Erythroblast (primary cell): ENCODE measurements at regions not wholly inside any gene's neighbourhood (a gene's known extent, or its start where the extent isn't known, plus 50 kb on each side); places are given as distances from the start of the nearest gene placed in this dataset.

Experiments used
- DNase-seq, 2 experiments: peaks; one replicate each; lab custom pipeline; 2025; lab: John Stamatoyannopoulos, UW
- GATA1 ChIP-seq: IDR thresholded peaks from 2 replicates; pipeline ENCODE4 v1.6.1; 2011; ENCODE audit warnings: low read depth, mild to moderate bottlenecking, control low read depth, low read length, moderate library complexity
- POLR2A ChIP-seq: IDR thresholded peaks from 2 replicates; pipeline ENCODE4 v1.6.1; 2011; ENCODE audit warnings: mild to moderate bottlenecking, low read length

GRCh38 chr2:146681991-146682390 lies 1162.8 kb upstream of the ACVR2A start:
- DNase-seq: no peak
- TF ChIP-seq POLR2A (no peak), GATA1 (no peak)

- DNase-seq: no peak
Measured at GRCh38 chr2:146678516-146678915, 1166.3 kb upstream of the ACVR2A start.

GRCh38 chr2:146677280-146677679 lies 1167.5 kb upstream of the ACVR2A start:
- DNase-seq: no peak
- no peak for TF ChIP-seq POLR2A
- TF ChIP-seq GATA1: no peak

More at GRCh38 chr2:146678516-146678915, 1166.3 kb upstream of the ACVR2A start:
- TF ChIP-seq POLR2A (no peak), GATA1 (no peak)

GRCh38 chr2:146669735-146670134 lies 1175.1 kb upstream of the ACVR2A start:
- DNase-seq: no peak
- no peak for TF ChIP-seq GATA1
- TF ChIP-seq POLR2A: no peak

GRCh38 chr2:146666340-146666739 lies 1178.5 kb upstream of the ACVR2A start:
- TF ChIP-seq POLR2A (no peak), GATA1 (no peak)
- no peak for DNase-seq

- TF ChIP-seq POLR2A: no peak
- no peak for TF ChIP-seq GATA1
- no peak for DNase-seq
Measured at GRCh38 chr2:146665800-146666199, 1179.0 kb upstream of the ACVR2A start.

- DNase-seq: peak; percentile 1 to 21
- TF ChIP-seq POLR2A: no peak
- TF ChIP-seq GATA1: no peak
Measured at GRCh38 chr2:146661473-146662096, 1183.2 kb upstream of the ACVR2A start.

- no peak for DNase-seq
- TF ChIP-seq GATA1 (no peak), POLR2A (no peak)
Measured at GRCh38 chr2:146659976-146660375, 1184.9 kb upstream of the ACVR2A start.

GRCh38 chr2:146652311-146652710 lies 1192.5 kb upstream of the ACVR2A start:
- TF ChIP-seq GATA1 (no peak), POLR2A (no peak)
- DNase-seq: no peak

GRCh38 chr2:146651361-146651760 lies 1193.5 kb upstream of the ACVR2A start:
- no peak for TF ChIP-seq POLR2A
- no peak for TF ChIP-seq GATA1
- no peak for DNase-seq

- no peak for DNase-seq
Measured at GRCh38 chr2:146642066-146642465, 1202.8 kb upstream of the ACVR2A start.

GRCh38 chr2:146634230-146635097 lies 1210.4 kb upstream of the ACVR2A start:
- TF ChIP-seq POLR2A (no peak), GATA1 (no peak)
- DNase-seq: no peak

More at GRCh38 chr2:146642066-146642465, 1202.8 kb upstream of the ACVR2A start:
- TF ChIP-seq GATA1 (no peak), POLR2A (no peak)

GRCh38 chr2:146633159-146633558 lies 1211.7 kb upstream of the ACVR2A start:
- DNase-seq: no peak
- TF ChIP-seq GATA1 (no peak), POLR2A (no peak)

GRCh38 chr2:146632707-146633106 lies 1212.1 kb upstream of the ACVR2A start:
- TF ChIP-seq POLR2A (no peak), GATA1 (no peak)
- no peak for DNase-seq
